ENCODE measurements at regions not wholly inside any gene's neighbourhood (a gene's known extent, or its start where the extent isn't known, plus 50 kb on each side); places are given as distances from the start of the nearest gene placed in this dataset.

DNA sequence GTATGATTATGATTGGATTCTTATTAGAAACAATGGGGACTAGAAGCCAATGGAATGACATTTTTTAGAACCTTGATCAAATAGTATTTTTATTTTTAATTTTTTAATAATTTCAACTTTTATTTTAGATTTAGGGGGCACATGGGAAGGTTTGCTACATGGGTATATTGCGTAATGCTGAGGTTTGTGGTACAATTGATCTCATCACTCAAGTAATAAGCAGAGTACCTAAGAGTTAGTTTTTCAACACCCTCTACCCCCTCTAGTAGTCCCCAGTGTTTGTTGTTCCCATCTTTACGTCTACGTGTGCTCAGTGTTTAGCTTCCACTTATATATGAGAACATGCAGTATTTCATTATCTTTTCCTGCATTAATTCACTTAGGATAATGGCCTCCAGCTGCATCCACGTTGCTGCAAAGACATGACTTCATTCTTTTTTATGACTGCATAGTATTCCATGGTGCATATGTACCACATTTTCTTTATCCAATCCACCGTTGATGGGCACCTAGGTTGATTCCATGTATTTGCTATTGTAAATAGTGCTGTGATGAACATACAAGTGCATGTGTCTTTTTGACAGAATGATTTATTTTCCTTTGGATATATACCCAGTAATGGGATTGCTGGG, 281.1 kb upstream of the MAN1A1 start:
- Mint-ChIP-seq H3K27ac (ENCODE audit: unreplicated experiment) (no peak overlapping the region), H3K4me3 (ENCODE audit: low read depth, unreplicated experiment) (no peak overlapping the region), H3K4me1 (ENCODE audit: low read depth, unreplicated experiment) (no peaks in the 10 kb centered on the region), H3K36me3 (ENCODE audit: insufficient read depth, unreplicated experiment) (no peaks in the 10 kb centered on the region), H3K9me3 (ENCODE audit: low read depth, unreplicated experiment) (no peaks in the 10 kb centered on the region), H3K27me3 (ENCODE audit: unreplicated experiment) (no peaks in the 10 kb centered on the region)
- intact Hi-C loops (cut with micrococcal nuclease; ENCODE audit: unreplicated experiment), result no loop called here
- no peak for DNase-seq
- TF ChIP-seq, protein P1, sequence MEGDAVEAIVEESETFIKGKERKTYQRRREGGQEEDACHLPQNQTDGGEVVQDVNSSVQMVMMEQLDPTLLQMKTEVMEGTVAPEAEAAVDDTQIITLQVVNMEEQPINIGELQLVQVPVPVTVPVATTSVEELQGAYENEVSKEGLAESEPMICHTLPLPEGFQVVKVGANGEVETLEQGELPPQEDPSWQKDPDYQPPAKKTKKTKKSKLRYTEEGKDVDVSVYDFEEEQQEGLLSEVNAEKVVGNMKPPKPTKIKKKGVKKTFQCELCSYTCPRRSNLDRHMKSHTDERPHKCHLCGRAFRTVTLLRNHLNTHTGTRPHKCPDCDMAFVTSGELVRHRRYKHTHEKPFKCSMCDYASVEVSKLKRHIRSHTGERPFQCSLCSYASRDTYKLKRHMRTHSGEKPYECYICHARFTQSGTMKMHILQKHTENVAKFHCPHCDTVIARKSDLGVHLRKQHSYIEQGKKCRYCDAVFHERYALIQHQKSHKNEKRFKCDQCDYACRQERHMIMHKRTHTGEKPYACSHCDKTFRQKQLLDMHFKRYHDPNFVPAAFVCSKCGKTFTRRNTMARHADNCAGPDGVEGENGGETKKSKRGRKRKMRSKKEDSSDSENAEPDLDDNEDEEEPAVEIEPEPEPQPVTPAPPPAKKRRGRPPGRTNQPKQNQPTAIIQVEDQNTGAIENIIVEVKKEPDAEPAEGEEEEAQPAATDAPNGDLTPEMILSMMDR (IDR thresholded peaks at IDR 0.05; ENCODE audit: unreplicated experiment), result no peak
- no TSS peak for BruUV-seq (replicated peaks)
- CTCF ChIA-PET, result no interaction called here

DNA sequence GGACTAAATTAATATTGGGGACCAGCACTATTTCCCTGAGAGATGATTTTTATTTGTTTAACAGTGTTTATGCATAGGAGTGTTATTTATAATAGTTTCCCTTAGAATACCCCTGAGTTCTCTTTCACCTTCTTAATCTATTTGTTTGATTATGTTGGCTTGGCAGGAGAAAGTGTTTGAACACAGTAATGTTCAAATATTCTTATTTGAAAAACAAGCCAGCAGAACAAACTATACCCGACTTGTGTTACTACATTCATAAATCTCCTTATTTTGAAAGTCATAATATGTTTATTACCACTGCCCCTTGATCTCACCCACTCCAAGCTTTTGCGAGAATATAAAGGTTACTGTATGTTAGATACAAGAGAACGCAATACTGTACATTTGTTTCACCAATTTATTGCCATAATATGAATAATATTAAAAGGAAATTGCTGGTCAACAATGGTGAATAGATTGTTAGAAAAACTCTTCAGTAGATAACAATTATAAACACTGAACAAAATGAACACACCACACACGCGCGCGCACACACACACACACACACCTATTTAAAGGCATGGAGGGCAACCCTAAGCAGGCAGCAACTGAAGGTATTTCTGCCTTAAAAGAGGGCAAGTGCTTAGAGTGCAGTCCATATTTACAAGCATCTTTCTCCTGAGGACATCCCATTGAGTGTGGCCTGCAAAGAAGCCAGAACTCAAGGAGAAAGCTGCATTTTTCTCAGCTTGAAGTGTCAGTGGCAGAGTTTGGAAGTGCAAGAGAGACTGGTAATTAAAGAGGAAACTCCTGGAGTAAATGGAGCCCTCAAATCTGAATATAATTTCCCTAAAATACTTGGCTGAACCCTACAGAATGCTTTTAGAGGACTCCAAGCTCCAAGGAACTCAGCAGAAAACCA, 279.4 kb upstream of the MAN1A1 start:
- DNase-seq, result no peak
- Mint-ChIP-seq H3K9me3 (ENCODE audit: low read depth, unreplicated experiment) (no peaks in the 10 kb centered on the region), H3K27me3 (ENCODE audit: unreplicated experiment) (no peaks in the 10 kb centered on the region), H3K27ac (ENCODE audit: unreplicated experiment) (no peak overlapping the region), H3K36me3 (ENCODE audit: insufficient read depth, unreplicated experiment) (no peaks in the 10 kb centered on the region), H3K4me3 (ENCODE audit: low read depth, unreplicated experiment) (no peak overlapping the region), H3K4me1 (ENCODE audit: low read depth, unreplicated experiment) (no peaks in the 10 kb centered on the region)
- BruUV-seq (replicated peaks), result no TSS peak
- intact Hi-C loops (cut with micrococcal nuclease; ENCODE audit: unreplicated experiment), result no loop called here
- TF ChIP-seq, protein P1 (IDR thresholded peaks at IDR 0.05; ENCODE audit: unreplicated experiment), result no peak
- CTCF ChIA-PET, result interaction anchor here (0.6 to 0.7 kb wide), 2 partner anchors 35 to 1727 kb away, joined by 3 to 9 read pairs; no protein-coding TSS in a partner anchor

DNA sequence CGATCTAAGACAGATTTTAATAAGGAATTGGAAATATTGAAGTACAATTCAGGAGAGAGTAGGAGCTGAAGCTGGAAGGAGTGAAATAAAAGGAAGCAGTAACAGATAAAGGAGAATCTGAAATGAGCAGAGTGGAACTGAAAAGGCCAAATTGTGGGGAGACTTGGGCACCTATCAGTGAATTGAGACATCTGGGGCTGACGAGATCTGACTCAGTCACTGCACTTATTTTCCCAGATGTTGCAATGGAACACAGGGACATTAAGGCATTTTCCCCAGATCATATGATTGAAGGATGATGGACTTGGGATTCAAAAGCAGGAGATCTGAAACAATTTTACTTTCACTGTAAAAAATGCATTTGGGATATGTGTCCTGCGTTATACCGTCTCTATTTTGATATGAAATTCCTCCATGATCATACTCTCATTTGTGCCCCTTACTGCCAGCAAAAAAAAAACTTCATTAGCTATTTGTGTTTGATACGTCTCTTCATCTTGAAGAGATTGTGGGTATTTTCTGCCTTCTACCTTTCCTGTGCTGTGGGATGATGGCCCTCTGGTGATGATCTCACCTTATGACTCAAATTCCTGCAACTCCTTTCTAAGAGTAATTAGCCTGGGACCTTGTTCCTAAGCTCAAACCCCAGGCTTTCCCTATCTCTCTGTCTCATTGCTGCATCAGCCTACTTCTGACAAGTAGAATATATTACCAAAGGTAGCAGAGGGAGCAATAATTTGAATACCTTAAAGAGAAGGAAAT, 278.5 kb upstream of the MAN1A1 start:
- no peak overlapping the region for H3K4me3 Mint-ChIP-seq (ENCODE audit: low read depth, unreplicated experiment)
- H3K36me3 Mint-ChIP-seq (ENCODE audit: insufficient read depth, unreplicated experiment), result no peaks in the 10 kb centered on the region
- BruUV-seq (replicated peaks), result no TSS peak
- H3K4me1 Mint-ChIP-seq (ENCODE audit: low read depth, unreplicated experiment), result no peaks in the 10 kb centered on the region
- CTCF ChIA-PET, result interaction anchor here (0.6 to 0.7 kb wide), 2 partner anchors 34 to 1728 kb away, joined by 3 to 9 read pairs; no protein-coding TSS in a partner anchor
- no peak overlapping the region for H3K27ac Mint-ChIP-seq (ENCODE audit: unreplicated experiment)
- no peaks in the 10 kb centered on the region for H3K9me3 Mint-ChIP-seq (ENCODE audit: low read depth, unreplicated experiment)
- TF ChIP-seq, protein P1 (IDR thresholded peaks at IDR 0.05; ENCODE audit: unreplicated experiment), result no peak
- intact Hi-C loops (cut with micrococcal nuclease; ENCODE audit: unreplicated experiment), result no loop called here
- no peak for DNase-seq
- H3K27me3 Mint-ChIP-seq (ENCODE audit: unreplicated experiment), result no peaks in the 10 kb centered on the region

DNA sequence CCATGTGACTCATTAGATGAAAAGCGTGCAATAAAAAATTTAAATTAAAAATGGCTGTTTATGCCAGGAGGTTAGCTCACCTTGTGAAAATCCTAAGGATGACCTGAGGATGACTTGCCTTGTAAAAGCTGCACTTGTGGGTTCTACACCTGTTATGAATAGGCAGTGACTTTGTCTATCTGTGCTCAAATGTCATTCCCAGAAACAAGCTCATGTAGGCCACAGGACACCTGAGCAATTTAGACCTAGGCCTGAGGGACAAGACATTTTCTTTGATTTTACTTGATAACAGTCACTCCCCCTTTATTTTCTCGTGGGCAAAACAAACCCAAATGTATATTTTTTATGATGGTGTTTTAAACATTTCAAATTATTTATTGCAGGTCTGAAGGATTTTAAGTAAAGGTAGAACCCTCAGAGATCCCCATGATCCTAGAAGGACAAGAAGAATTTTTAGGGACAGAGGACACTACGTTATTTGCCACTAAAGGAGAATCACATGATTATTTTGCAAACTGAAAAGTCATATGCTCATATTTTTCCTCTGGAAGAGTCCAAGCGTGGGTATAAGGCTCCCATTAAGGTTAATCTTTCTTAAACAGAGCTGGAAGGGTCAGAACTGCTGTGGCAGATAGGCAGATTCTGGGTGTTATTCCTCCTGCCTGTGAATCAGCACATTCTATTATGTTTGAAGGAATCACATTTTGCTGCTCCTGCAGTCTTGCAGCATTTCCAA, 277.5 kb upstream of the MAN1A1 start:
- DNase-seq, result no peak
- H3K4me1 Mint-ChIP-seq (ENCODE audit: low read depth, unreplicated experiment), result no peaks in the 10 kb centered on the region
- intact Hi-C loops (cut with micrococcal nuclease; ENCODE audit: unreplicated experiment), result no loop called here
- CTCF ChIA-PET, result no interaction called here
- H3K4me3 Mint-ChIP-seq (ENCODE audit: low read depth, unreplicated experiment), result no peak overlapping the region
- H3K27me3 Mint-ChIP-seq (ENCODE audit: unreplicated experiment), result no peaks in the 10 kb centered on the region
- H3K27ac Mint-ChIP-seq (ENCODE audit: unreplicated experiment), result no peak overlapping the region
- no peaks in the 10 kb centered on the region for H3K36me3 Mint-ChIP-seq (ENCODE audit: insufficient read depth, unreplicated experiment)
- TF ChIP-seq, protein P1 (IDR thresholded peaks at IDR 0.05; ENCODE audit: unreplicated experiment), result no peak
- no TSS peak for BruUV-seq (replicated peaks)
- no peaks in the 10 kb centered on the region for H3K9me3 Mint-ChIP-seq (ENCODE audit: low read depth, unreplicated experiment)

All from Calu3 (cell line).